ENCODE measurements at regions not wholly inside any gene's neighbourhood (a gene's known extent, or its start where the extent isn't known, plus 50 kb on each side); places are given as distances from the start of the nearest gene placed in this dataset.

GRCh38 chr18:47519706-47520105, 268.2 kb upstream of the SKOR2 start:
- TF ChIP-seq, protein P1, sequence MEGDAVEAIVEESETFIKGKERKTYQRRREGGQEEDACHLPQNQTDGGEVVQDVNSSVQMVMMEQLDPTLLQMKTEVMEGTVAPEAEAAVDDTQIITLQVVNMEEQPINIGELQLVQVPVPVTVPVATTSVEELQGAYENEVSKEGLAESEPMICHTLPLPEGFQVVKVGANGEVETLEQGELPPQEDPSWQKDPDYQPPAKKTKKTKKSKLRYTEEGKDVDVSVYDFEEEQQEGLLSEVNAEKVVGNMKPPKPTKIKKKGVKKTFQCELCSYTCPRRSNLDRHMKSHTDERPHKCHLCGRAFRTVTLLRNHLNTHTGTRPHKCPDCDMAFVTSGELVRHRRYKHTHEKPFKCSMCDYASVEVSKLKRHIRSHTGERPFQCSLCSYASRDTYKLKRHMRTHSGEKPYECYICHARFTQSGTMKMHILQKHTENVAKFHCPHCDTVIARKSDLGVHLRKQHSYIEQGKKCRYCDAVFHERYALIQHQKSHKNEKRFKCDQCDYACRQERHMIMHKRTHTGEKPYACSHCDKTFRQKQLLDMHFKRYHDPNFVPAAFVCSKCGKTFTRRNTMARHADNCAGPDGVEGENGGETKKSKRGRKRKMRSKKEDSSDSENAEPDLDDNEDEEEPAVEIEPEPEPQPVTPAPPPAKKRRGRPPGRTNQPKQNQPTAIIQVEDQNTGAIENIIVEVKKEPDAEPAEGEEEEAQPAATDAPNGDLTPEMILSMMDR (IDR thresholded peaks at IDR 0.05; ENCODE audit: low read depth, low read length): no peak
- in situ Hi-C loops (cut with HindIII; ENCODE audit: low sequenced_read_pairs): no loop called here
- no peak for DNase-seq (ENCODE audit: low read depth, low spot score)
- H3K4me3 ChIP-seq (ENCODE audit: low read depth, low read length): no peak overlapping the region

GRCh38 chr18:47519277-47519676, 267.8 kb upstream of the SKOR2 start:
- TF ChIP-seq, protein P1 (IDR thresholded peaks at IDR 0.05; ENCODE audit: low read depth, low read length): no peak
- H3K4me3 ChIP-seq (ENCODE audit: low read depth, low read length): no peak overlapping the region
- DNase-seq (ENCODE audit: low read depth, low spot score): no peak
- in situ Hi-C loops (cut with HindIII; ENCODE audit: low sequenced_read_pairs): no loop called here

DNA sequence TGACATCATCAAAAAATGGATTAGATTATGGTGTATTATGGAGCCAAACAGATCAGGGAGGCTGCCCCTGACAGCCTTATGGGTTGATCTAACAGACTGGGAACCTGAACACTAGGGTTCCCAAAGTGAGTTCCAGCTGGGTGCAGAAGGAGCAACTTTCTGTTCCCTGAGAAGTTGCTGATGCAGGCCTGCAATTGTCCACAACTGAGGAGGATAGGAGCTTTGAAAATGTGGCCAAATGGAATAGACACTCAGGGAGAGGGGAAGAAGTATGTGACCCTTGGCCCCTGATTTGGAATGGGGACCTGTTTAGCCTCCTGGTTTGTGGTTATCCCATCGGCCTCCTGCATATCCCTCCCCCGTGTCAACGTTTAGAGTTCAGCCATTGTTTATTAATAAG, 262.2 kb upstream of the SKOR2 start:
- in situ Hi-C loops (cut with HindIII; ENCODE audit: low sequenced_read_pairs): no loop called here
- TF ChIP-seq, protein P1 (IDR thresholded peaks at IDR 0.05; ENCODE audit: low read depth, low read length): no peak
- DNase-seq (ENCODE audit: low read depth, low spot score): no peak
- H3K4me3 ChIP-seq (ENCODE audit: low read depth, low read length): no peak overlapping the region

DNA sequence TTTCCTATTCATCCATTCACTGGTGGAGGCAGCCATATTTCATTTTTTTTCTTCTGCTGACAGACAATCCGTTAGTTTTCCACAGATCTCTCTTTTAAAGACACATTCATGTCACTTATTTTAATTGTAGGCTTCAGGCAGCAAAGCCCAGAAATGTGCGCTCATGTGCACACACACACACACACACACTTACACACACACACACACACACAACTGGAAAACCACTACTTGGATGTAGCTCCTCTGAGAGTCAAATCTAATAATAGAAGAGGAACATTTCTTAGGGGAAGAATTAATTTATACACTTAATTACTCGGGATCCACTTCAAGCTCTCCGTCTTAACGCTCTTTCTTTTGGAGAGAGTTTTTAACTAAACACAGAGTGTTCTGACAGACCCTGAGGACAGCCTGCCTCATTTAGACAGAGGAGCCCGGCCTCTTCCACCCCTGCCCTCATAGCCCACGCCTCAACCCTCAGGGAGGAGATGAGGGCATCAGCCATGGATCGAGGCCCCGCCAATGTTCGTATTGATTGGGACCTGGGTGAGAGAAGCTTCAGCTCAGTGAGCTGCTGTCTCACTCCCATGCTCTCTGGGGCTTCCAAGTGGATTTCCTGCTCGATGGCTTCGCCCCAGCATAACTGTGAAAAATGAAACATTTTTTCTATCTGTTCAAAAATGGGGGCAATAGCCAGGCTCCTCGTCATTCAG, 261.4 kb upstream of the SKOR2 start:
- TF ChIP-seq, protein P1 (IDR thresholded peaks at IDR 0.05; ENCODE audit: low read depth, low read length): no peak
- in situ Hi-C loops (cut with HindIII; ENCODE audit: low sequenced_read_pairs): no loop called here
- no peak for DNase-seq (ENCODE audit: low read depth, low spot score)
- no peak overlapping the region for H3K4me3 ChIP-seq (ENCODE audit: low read depth, low read length)

GRCh38 chr18:47512056-47512455, 260.6 kb upstream of the SKOR2 start:
- no peak overlapping the region for H3K4me3 ChIP-seq (ENCODE audit: low read depth, low read length)
- DNase-seq (ENCODE audit: low read depth, low spot score): no peak
- in situ Hi-C loops (cut with HindIII; ENCODE audit: low sequenced_read_pairs): no loop called here
- TF ChIP-seq, protein P1 (IDR thresholded peaks at IDR 0.05; ENCODE audit: low read depth, low read length): no peak

GRCh38 chr18:47510831-47511230, 259.4 kb upstream of the SKOR2 start:
- TF ChIP-seq, protein P1 (IDR thresholded peaks at IDR 0.05; ENCODE audit: low read depth, low read length): no peak
- DNase-seq (ENCODE audit: low read depth, low spot score): no peak
- no peak overlapping the region for H3K4me3 ChIP-seq (ENCODE audit: low read depth, low read length)
- in situ Hi-C loops (cut with HindIII; ENCODE audit: low sequenced_read_pairs): no loop called here
